GM04503 (cell line): ENCODE measurements at regions not wholly inside any gene's neighbourhood (a gene's known extent, or its start where the extent isn't known, plus 50 kb on each side); places are given as distances from the start of the nearest gene placed in this dataset.

Experiments used
- DNase-seq: peaks from one replicate; pipeline ENCODE4 v3.0.0-alpha.2; 2012; ENCODE audit warnings: low read depth

DNA sequence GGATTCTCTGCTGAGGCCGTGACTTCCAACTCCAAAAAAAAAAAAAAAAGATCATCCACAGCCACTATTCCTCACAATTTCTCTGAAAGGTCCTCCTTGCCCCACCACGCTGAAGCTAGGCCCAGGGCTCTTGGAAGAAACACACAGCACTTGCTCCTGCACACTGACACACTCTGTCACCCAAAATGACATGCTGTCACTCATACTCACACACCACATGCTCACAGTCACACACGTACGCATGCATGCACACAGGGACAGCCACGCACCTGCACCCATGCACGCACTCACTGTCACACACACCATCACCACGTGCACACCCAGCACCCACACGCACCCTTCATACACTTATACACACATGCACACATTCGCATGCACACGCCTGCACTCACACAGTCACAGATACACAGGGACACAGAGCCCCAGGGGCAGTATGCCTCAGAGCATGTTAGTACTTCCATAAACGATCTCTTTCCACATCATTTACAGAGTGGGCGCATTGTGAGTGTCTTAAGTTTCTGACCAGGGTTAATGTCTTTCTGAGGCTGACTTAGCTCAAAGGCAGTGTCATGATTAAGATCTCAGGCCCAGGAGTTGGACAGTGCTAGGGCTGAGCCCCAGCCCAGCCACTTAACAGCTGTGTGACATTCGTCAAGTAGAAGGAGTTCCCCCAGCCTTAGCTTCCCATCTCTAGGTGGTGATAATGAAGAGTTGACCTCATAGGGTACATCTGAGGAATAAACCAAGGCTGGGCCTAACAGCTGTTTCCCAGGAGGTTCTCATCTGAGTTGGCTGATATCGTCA lies 93.4 kb downstream of the GLI2 start:
- DNase-seq: no peak

DNA sequence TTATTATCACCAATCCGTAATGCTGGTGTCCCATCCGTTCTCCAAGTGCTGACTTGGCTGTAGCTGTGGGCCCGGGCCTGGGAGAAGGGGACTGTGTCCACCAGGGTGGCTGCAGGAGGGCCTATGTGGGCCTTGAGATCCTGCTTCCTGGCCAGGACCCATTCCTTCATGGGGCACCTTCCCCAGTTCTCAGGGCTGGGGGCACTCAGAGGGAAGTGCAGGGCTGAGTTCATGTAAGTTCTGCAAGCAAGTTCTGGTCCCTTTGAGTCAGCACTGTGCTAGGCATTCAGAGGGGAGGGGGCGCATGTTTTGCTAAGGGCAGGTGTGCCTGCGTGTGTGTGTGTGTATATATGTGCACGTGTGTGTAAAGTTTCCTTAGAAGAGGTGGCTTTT lies 94.0 kb downstream of the GLI2 start:
- DNase-seq: no peak

DNA sequence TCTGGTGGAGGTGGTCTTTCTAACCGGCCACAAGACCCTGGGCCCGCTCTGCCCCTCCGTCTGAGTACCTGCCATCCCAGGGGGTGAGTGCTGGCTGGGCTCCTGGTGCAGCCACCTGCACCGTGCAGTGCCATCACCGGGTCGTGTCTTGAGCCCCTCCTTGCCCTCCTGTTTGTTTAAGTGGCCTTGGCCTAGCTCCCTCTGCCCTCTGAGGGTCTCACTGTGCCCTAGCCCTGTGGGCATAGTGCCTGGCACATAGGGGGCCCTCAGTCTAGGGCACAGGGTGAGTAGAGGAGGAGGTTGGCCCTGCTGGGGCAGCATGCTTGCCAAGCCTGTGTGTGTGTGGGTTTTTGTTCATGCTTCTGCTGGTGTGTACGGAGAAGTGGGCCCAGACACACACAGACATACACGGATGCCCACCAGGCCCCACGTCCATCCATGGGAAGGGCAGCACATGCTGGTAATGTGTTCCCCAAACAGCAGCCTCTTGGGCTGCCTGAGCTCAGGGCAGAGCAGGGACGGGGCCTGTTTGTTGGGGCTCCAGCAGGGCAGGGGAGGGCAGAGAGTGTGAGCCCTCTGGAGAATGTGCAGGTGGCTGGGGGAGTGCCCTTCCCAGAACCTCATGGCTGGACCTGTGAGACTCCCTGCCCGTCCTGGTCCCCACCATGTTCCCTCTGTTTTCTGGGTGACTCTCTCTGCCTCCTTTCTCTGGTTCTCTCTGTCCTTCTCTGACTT lies 94.6 kb downstream of the GLI2 start:
- no peak for DNase-seq

DNA sequence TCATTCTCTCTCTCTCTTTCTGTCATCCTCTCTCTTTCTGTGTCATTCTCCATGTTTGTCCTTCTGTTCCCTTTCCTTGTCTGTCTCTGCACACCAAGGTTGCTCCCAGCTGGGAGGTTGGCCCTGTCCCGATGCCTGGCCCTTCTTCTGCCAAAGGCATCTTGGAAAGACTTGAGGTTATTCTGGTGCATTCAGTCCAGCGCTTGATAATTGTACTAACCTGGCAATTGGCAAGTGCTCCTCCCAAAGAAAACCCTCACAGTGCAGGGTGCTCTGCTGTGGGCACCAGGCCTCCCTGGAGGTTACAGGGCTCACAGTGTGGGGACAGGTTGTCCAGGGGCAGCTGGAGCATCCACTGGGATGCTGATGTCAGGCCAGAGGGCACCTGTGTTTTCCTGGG lies 95.4 kb downstream of the GLI2 start:
- no peak for DNase-seq

- no peak for DNase-seq
Observed at GRCh38 chr2:120831891-120832290, 96.2 kb downstream of the GLI2 start.

DNA sequence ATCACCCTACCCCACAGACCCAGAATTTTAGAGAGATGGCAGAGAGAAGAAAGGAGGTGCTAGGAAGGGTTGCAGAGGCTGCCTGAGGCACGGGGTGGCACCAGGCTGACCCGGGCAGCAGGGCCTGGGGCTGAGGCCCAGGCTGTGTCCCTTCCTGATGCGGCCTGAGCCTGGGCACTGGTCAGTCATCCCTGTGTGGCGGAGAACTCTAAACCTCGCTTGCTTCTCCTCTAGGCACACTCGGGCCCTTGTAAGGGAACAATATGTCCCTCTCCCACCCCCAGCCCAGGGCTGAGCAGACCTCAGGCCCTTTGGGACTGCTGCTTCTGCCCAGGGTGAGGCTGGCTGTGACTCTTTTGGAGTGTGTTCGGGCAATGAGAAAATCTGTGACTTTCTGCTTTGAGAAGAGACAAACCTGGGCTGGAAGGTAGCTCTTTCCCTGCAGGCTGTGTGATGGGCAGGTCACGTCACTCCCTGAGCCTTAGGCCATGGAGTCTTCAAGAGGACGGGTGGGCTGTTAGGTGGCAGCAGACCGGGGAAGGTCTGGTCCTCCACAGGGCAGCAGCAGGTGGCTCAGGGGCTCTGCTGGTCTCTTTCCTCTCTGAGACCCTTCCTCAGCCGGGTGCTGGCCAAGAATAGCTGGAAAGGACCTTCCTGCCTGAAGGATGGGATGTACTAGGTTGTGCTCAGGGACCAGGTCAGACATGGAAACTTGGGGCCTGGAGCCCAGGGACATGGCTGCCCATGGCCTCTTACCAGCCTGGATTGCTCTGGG lies 96.8 kb downstream of the GLI2 start:
- no peak for DNase-seq

DNA sequence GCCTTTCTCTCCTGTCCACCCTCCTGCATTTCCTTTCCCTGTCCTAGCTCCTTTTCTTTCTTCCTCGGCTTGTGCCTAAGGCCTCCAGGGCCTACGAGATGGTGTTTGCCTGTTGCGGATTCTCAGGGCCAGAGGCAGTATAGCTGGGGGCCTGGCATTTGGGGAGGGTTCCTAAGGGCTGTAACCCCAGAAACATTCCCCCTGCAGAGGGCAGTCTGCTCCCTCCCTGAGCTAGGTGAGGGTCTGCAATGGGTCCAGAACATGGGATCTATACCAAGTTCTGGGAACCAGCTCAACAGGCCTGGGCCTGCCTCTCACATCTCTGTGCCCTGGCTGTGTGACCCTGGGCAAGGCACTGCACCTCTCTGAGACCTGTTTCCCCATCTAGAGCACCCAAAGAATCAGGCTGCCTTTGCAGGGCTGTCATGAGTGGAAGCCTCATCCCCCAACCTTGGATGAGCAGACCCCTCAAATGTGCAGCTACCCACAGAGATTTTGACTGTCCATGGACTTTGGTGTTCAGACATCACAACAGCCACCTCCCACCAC lies 97.5 kb downstream of the GLI2 start:
- DNase-seq: no peak

DNA sequence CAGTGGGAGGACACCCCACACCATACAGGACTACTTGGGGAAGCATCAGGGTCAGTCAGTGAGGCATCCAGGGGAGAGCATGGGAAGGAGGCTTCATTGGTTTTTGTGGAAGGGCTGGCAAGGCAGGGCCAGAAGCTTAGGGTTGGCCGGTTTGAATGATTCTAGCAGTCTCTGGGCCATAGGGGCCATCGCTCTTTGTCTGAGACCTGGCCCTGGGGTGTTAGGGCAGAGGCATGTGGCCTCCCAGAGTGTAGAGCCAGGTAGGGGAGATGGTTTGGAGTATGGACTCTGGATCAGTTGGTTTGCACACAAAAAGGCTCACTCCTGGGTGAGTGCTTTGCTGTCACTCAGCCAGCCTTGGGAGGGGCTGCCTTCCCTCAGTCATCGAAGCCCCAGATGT lies 98.5 kb downstream of the GLI2 start:
- DNase-seq: no peak

GRCh38 chr2:120836281-120836680 lies 100.6 kb downstream of the GLI2 start:
- no peak for DNase-seq

DNA sequence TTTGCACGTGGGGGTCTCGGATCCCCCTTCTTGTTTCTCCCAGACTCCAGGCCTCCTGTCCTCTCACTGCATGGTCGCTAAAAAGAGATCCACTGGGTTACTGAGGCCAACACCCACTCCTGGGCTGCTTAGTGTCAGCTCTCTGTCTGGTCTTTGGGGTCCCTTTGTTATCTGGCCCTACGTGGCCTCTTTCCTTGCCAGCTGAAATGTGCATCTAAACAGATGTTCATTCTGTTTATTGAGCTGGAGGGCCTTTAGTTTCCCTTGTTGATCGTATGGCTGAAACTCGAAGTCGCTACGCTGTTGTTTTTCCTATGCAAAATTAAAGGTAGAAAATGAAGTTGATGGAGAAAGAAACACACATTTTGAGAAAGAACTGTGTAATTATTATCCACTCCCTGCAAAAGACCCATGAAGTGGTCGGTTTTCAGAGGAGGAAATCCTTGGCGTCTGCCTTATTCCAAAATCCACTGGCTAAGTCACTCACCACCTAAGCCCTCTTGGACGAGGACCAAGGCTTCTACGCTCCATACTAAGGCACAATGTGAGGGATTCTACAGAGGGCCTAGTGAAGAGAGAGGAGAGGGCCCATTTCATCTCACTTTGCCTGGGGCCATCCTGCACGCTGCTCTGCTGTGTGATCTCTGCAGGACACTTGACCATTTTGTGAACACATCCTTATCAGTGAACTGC lies 105.3 kb downstream of the GLI2 start:
- no peak for DNase-seq

DNA sequence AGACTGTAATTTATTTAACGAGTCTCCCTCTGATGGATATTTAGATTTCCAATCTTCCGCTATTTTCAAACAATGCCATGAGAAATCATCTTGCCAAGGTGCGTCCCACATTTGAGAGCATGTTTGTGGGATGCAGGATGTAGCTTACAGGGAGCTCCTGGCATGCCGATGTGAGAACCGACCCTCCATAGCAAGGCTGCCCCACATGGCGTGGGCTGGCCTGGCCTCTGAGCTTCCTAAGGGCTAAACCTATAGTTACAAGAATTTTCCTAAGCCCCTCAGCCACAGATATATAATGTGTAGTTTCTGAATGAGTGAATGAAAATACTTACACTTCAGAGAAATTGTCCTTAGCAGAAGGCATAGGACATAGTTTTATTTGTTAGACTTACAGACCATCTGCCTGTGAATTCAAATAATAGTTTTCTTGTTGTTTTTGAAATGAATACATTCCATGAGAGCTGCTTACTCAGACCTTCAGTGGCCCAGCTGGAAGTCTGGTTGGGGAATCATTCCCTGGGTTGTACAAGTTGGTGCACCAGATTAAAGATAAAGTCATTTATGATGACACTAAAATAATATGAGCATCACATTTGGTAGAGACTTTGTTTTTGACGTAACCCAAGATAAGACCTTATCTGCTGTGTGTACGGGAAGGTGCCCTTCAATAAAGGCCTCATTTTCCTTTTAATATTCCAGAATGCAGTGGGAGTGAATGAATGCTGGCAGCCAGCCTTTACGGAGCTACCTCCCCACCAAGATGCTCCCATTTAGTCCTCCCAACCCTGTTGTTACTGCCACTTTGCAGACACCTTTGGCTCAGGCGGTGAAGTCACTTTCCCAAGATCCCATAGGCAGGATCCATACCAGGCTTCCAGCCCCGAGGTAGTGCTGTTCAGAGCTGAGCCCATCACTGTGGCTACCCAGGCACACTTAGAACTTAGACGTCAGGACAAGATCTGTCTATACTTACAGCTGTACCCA lies 107.1 kb downstream of the GLI2 start:
- no peak for DNase-seq

DNA sequence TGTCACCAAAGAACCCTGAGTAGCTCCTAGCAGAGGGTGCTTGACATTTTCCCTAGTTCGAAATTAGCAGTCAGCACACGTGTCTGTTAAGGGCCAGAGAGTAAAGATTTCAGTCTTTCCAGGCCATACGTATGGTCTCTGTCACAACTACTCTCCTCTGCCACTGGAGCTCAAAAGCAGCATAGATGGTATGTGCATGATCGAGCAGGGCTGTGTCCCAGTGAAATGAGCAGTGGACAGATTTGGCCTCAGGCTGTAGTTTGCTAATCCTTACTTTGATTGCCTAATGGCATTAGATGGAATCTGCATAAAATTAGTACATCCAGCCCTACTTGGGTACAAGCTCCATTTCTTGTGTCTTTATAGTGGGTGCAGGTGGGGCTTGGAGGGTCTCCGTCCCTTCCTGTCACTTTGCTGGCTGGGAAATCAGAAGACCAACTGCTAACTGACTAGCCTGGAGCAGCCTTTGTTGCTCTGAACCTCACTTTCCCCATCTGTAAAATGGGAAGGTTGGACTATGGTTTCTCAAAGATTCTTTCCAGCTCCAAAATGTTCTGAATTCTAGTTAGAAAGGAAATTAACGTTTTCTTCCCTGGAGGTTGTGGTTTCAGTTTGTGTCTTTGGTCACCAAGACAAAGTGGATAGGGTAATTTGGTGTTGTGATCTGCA lies 108.5 kb downstream of the GLI2 start:
- DNase-seq: no peak

- no peak for DNase-seq
Observed at GRCh38 chr2:120845277-120845676, 109.6 kb downstream of the GLI2 start.

GRCh38 chr2:120846406-120847095 lies 110.9 kb downstream of the GLI2 start:
- DNase-seq: no peak

- no peak for DNase-seq
Observed at GRCh38 chr2:120847700-120848321, 112.1 kb downstream of the GLI2 start.

DNA sequence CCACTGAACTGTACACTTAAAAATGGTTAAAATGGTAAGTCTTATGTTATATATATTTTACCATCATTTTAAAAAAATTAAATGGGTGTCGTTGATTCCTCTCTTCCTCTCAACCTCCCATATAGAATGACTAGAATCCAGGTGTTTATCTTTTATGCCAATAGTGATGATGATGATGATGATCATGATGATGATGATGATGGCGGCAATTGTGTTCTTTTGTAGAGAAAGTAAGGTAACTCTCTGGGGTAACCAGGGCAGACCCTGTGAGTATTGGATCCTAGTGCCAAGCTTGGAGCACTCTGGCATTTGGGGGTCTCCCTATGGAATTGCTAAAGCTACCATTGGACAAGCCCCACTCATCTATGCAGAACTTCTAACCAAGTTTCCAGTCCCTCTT lies 113.6 kb downstream of the GLI2 start:
- DNase-seq: no peak

DNA sequence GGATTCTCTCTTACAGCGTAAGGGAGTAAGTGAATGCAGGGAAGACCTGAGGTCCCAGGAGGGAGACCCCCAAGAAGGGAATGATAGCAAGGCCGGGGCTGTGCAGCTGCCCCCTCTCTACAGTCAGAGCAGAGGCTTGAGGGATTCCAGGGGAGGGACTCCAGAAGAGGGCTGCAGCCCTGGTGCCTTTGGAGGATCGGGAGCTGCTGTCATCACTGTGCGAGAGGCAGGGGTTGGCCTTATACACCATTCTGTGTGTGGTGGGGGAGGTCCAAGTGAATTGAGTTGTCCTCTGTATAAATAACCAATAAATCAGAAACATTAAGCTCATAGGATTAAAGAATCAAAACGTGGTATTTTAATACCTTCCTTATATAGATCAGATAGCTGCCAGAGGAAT lies 114.9 kb downstream of the GLI2 start:
- DNase-seq: no peak

- no peak for DNase-seq
Observed at GRCh38 chr2:120851116-120851773, 115.6 kb downstream of the GLI2 start.
